ENCODE measurements at regions not wholly inside any gene's neighbourhood (a gene's known extent, or its start where the extent isn't known, plus 50 kb on each side); places are given as distances from the start of the nearest gene placed in this dataset.

- no peak overlapping the region for H3K4me3 ChIP-seq (replicated peaks in 1 of 3; ENCODE audit: insufficient read depth in 1 of 3, low read depth in 2 of 3, low read length in 3 of 3)
- ATAC-seq (no peak), FAIRE-seq (no peak), DNase-seq (ENCODE audit: low spot score) (no peak)
- ChIA-PET CTCF (ENCODE audit: low intra/inter-chr PET ratio, low total read pairs) (no interaction called here), POLR2A (no interaction called here)
- intact Hi-C loops (cut with micrococcal nuclease; ENCODE audit: unreplicated experiment) = no loop called here
- no peaks in the 10 kb centered on the region for H3K36me3 ChIP-seq (replicated peaks in 1 of 2; ENCODE audit: control insufficient read depth in 1 of 2, insufficient read depth in 2 of 2, low read length in 2 of 2)
- H2AFZ ChIP-seq (ENCODE audit: low read length) = no peak overlapping the region
- H4K20me1 ChIP-seq (ENCODE audit: insufficient read depth, low read length) = no peaks in the 10 kb centered on the region
- H3K9me3 ChIP-seq (ENCODE audit: low read length) = peaks cover 39% of the 10 kb centered on the region
- no peaks in the 10 kb centered on the region for H3K27me3 ChIP-seq (ENCODE audit: control insufficient read depth in 1 of 2, insufficient read depth in 2 of 2, low read length in 2 of 2)
- H3K4me2 ChIP-seq (ENCODE audit: low read depth, low read length) = no peak overlapping the region
- no peak overlapping the region for H3K9ac ChIP-seq (ENCODE audit: insufficient read depth, low read depth, low read length)
- H3K27ac ChIP-seq (ENCODE audit: extremely low read length, insufficient read depth, low read length) = no peak overlapping the region
- no TSS peak for BruUV-seq (replicated peaks)
- in situ Hi-C loops (cut with HindIII; ENCODE audit: extremely low pct_ligation_motif_present, low pct_unique_long_range_greater_than_20kb) = no loop called here
- peaks cover 12% of the 10 kb centered on the region for H3K4me1 ChIP-seq (ENCODE audit: insufficient read depth, low read length)
- H3K79me2 ChIP-seq (ENCODE audit: insufficient read depth, low read length) = no peaks in the 10 kb centered on the region
- 4% methylated on average over 5 of the region's 5 CpGs for WGBS (ENCODE audit: low lambda C conversion rate)
- TF ChIP-seq, protein P1, sequence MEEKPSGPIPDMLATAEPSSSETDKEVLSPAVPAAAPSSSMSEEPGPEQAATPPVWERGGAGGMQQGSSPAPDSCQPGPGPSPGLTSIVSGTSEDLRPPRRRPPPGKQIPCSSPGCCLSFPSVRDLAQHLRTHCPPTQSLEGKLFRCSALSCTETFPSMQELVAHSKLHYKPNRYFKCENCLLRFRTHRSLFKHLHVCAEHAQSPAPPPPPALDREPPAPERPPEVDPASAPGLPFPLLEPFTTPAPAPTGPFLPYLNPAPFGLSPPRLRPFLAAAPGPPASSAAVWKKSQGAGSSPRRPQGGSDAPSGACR (CRISPR knock-in tag; IDR thresholded peaks at IDR 0.05) = no peak
- TF ChIP-seq ZNF746 (CRISPR knock-in tag; IDR thresholded peaks at IDR 0.05) = no peak
- TF ChIP-seq TAF15 (IDR thresholded peaks at IDR 0.05; ENCODE audit: low read depth, low read length, poor library complexity, severe bottlenecking) = no peak
- no peak for TF ChIP-seq ZNF430 (CRISPR knock-in tag; IDR thresholded peaks at IDR 0.05)
- TF ChIP-seq ZNF225 (CRISPR knock-in tag; IDR thresholded peaks at IDR 0.05) = no peak
- no peak for TF ChIP-seq ZNF383 (CRISPR knock-in tag; IDR thresholded peaks at IDR 0.05; ENCODE audit: borderline replicate concordance)
- TF ChIP-seq, protein P2, sequence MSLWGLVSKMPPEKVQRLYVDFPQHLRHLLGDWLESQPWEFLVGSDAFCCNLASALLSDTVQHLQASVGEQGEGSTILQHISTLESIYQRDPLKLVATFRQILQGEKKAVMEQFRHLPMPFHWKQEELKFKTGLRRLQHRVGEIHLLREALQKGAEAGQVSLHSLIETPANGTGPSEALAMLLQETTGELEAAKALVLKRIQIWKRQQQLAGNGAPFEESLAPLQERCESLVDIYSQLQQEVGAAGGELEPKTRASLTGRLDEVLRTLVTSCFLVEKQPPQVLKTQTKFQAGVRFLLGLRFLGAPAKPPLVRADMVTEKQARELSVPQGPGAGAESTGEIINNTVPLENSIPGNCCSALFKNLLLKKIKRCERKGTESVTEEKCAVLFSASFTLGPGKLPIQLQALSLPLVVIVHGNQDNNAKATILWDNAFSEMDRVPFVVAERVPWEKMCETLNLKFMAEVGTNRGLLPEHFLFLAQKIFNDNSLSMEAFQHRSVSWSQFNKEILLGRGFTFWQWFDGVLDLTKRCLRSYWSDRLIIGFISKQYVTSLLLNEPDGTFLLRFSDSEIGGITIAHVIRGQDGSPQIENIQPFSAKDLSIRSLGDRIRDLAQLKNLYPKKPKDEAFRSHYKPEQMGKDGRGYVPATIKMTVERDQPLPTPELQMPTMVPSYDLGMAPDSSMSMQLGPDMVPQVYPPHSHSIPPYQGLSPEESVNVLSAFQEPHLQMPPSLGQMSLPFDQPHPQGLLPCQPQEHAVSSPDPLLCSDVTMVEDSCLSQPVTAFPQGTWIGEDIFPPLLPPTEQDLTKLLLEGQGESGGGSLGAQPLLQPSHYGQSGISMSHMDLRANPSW (CRISPR knock-in tag; IDR thresholded peaks at IDR 0.05; ENCODE audit: borderline replicate concordance) = no peak
- TF ChIP-seq SMAD3 (CRISPR knock-in tag; IDR thresholded peaks at IDR 0.05) = no peak
- TF ChIP-seq ZSCAN21 (CRISPR knock-in tag; IDR thresholded peaks at IDR 0.05; ENCODE audit: borderline replicate concordance) = no peak
- TF ChIP-seq ZNF207 (IDR thresholded peaks at IDR 0.05; ENCODE audit: borderline replicate concordance) = no peak
- no peak for TF ChIP-seq SNAI1 (CRISPR knock-in tag; IDR thresholded peaks at IDR 0.05; ENCODE audit: borderline replicate concordance)
- TF ChIP-seq ETV5 (CRISPR knock-in tag; IDR thresholded peaks at IDR 0.05; ENCODE audit: borderline replicate concordance) = no peak
- TF ChIP-seq HNRNPL (IDR thresholded peaks at IDR 0.05; ENCODE audit: low read depth, low read length) = no peak
- no peak for TF ChIP-seq ZNF329 (CRISPR knock-in tag; IDR thresholded peaks at IDR 0.05; ENCODE audit: low read depth)
- TF ChIP-seq FOSL1 (CRISPR knock-in tag; IDR thresholded peaks at IDR 0.05; ENCODE audit: borderline replicate concordance) = no peak
Observed at GRCh38 chr2:103792042-103792441, 1030.2 kb downstream of the TMEM182 start.

Measured in HepG2 (cell line).